Activated T-cell treated with anti-CD3 and anti-CD28 coated beads, Interleukin-2, amount 50 U/mL, for 4 hours (primary cell): ENCODE measurements at regions not wholly inside any gene's neighbourhood (a gene's known extent, or its start where the extent isn't known, plus 50 kb on each side); places are given as distances from the start of the nearest gene placed in this dataset.
"Not testable (repeated sequence)": the region's sequence is repeated elsewhere in the genome, so short reads cannot be mapped to it uniquely, and the experiment has no call there.

Source experiments
- ATAC-seq, 2 donors: fragments of 200-7000 bp; cut with Tn5 transposase; one replicate each; pipeline ENCODE4 v1.10.0; 2021
- DNase-seq: peaks from one replicate; pipeline ENCODE4 v3.0.0-alpha.2; 2020
- H3K27me3 Mint-ChIP-seq: one replicate; pipeline ENCODE4 v1.8.0; 2021; ENCODE audit warnings: low read depth, mixed read lengths
- H3K36me3 Mint-ChIP-seq: one replicate; pipeline ENCODE4 v1.8.0; 2022; ENCODE audit warnings: mixed read lengths; ENCODE audit not compliant: insufficient read depth
- H3K4me1 Mint-ChIP-seq: one replicate; pipeline ENCODE4 v1.8.0; 2021; ENCODE audit warnings: low read depth, mixed read lengths
- H3K4me3 Mint-ChIP-seq: one replicate; pipeline ENCODE4 v1.8.0; 2021; ENCODE audit warnings: mild to moderate bottlenecking, moderate library complexity, mixed read lengths
- H3K9me3 Mint-ChIP-seq: one replicate; pipeline ENCODE4 v1.8.0; 2021; ENCODE audit warnings: mixed read lengths

GRCh38 chr14:87617079-87617478 is 375.9 kb downstream of the GALC start:
- Mint-ChIP-seq H3K4me3 (no peak overlapping the region), H3K36me3 (no peaks in the 10 kb centered on the region), H3K9me3 (peaks cover 11% of the 10 kb centered on the region), H3K27me3 (no peaks in the 10 kb centered on the region), H3K4me1 (no peaks in the 10 kb centered on the region)
- ATAC-seq (no peak), DNase-seq (no peak)

DNA sequence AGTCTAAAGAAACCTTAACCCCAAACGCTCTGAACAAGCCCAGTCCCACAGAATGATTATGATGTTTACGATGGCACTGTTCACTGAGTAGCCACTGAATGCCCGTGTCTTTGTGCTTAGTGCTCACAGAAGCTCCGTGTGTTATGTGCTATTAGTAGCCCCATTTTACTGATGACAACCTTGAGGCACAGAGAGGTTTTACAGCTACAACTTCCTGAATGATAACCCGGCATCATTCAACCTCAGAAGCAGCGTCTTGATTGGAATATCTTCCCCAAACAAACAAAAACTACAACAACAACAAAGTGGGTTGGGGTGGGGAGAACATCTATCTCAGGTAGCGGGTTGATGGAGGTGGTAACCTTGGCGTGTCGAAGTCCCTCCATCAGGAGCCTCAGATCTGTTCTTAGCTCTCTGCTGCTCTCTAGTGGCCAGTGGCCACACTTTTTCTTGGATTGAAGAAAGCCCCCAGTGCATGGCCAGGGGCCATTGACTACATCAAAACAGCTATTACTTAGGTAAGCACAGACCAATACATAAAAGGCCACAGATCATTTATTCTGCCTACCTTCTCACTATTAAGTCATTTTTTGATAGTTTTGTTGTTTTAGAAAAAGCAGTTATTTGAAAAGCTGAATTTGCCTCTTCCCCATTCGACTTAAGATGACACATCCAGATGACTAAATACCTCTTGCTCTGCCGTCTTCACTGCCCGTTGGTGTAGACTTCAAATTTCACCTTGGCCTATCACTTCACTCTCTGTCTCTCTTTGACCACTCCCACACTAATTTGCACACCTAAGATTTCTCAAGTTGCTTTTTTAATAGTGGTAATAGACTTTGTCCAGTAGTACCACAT is 376.9 kb downstream of the GALC start:
- H3K9me3 Mint-ChIP-seq: peaks cover 4% of the 10 kb centered on the region
- H3K4me3 Mint-ChIP-seq: no peak overlapping the region
- no peaks in the 10 kb centered on the region for H3K4me1 Mint-ChIP-seq
- H3K27me3 Mint-ChIP-seq: no peaks in the 10 kb centered on the region
- no peak for DNase-seq
- H3K36me3 Mint-ChIP-seq: no peaks in the 10 kb centered on the region
- ATAC-seq: no peak

- ATAC-seq: no peak
These were observed 377.9 kb downstream of the GALC start for GRCh38 chr14:87615047-87615446.

GRCh38 chr14:87613881-87614280 is 379.1 kb downstream of the GALC start:
- H3K4me3 Mint-ChIP-seq: no peak overlapping the region
- DNase-seq (no peak), ATAC-seq (no peak)
- H3K4me1 Mint-ChIP-seq: no peaks in the 10 kb centered on the region
- H3K9me3 Mint-ChIP-seq: no peaks in the 10 kb centered on the region
- H3K27me3 Mint-ChIP-seq: no peaks in the 10 kb centered on the region
- H3K36me3 Mint-ChIP-seq: no peaks in the 10 kb centered on the region

More at GRCh38 chr14:87615047-87615446, 377.9 kb downstream of the GALC start:
- H3K27me3 Mint-ChIP-seq: no peaks in the 10 kb centered on the region
- H3K4me1 Mint-ChIP-seq: no peaks in the 10 kb centered on the region
- no peaks in the 10 kb centered on the region for H3K36me3 Mint-ChIP-seq
- no peaks in the 10 kb centered on the region for H3K9me3 Mint-ChIP-seq
- no peak for DNase-seq
- H3K4me3 Mint-ChIP-seq: no peak overlapping the region

DNA sequence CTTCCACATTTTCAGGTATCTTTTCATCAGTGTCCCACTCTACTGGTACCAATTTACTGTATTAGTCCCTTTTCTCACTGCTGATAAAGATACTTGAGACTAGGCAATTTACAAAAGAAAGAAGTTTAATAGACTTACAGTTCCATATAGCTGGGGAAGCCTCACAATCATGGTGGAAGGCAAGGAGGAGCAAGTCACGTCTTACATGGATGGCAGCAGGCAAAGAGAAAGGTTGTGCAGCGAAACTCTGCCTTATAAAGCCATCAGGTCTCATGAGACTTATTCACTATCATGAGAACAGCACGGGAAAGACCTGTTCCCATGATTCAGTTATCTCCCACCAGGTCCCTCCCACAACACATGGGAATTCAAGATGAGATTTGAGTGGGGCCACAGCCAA is 385.9 kb downstream of the GALC start:
- not testable (repeated sequence) for H3K27me3 Mint-ChIP-seq, H3K4me3 Mint-ChIP-seq, H3K36me3 Mint-ChIP-seq, ATAC-seq, DNase-seq, H3K4me1 Mint-ChIP-seq
- H3K9me3 Mint-ChIP-seq: peaks cover 15% of the 10 kb centered on the region

GRCh38 chr14:87601036-87601435 is 391.9 kb downstream of the GALC start:
- no peak for ATAC-seq
- no peaks in the 10 kb centered on the region for H3K27me3 Mint-ChIP-seq
- H3K9me3 Mint-ChIP-seq: peaks cover 8% of the 10 kb centered on the region
- no peaks in the 10 kb centered on the region for H3K36me3 Mint-ChIP-seq
- no peak overlapping the region for H3K4me3 Mint-ChIP-seq
- no peaks in the 10 kb centered on the region for H3K4me1 Mint-ChIP-seq
- no peak for DNase-seq

DNA sequence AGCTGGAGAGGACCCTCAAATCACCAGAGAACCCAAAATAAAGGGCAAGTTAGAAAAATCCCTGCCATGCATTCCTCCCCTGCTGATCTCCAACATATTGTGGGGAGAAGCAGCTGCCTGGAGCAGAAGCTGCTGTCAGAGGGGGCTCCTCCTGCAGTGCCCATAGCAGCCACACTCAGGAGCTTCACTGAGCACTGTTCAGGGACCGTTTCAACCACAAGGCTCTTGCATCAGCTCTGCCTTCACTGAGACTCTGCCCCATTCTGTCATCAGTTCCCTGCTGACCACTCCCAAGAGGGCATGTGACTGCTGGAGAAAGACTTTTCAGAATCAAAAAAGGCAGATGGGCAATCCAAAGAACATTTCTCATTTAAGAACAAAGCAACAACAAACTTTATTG is 392.7 kb downstream of the GALC start:
- Mint-ChIP-seq H3K27me3 (no peaks in the 10 kb centered on the region), H3K9me3 (peaks cover 8% of the 10 kb centered on the region), H3K4me1 (no peaks in the 10 kb centered on the region), H3K4me3 (no peak overlapping the region), H3K36me3 (no peaks in the 10 kb centered on the region)
- DNase-seq (no peak), ATAC-seq (no peak)

GRCh38 chr14:87581298-87581697 is 411.7 kb downstream of the GALC start:
- Mint-ChIP-seq H3K36me3 (no peaks in the 10 kb centered on the region), H3K4me3 (no peak overlapping the region), H3K27me3 (no peaks in the 10 kb centered on the region), H3K9me3 (peaks cover 4% of the 10 kb centered on the region), H3K4me1 (no peaks in the 10 kb centered on the region)
- DNase-seq (no peak), ATAC-seq (no peak)

DNA sequence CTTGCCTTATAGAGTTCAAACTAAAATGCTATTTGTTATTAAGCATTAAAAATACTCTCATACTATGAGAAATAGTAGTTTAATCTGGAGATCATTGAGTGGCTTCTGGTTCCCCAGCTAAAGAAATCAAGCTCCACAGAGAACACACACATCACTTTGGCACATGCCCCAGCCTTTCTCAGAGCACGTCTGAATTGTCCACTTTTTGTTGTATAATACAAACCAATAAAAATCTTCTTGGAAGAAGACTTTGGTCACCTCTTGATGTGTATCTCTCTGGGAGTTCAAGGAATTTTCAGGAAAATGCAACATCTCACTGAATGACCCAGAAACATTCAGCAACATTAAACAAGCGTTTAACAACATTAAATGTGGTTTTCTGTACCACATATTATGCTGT is 413.9 kb downstream of the GALC start:
- Mint-ChIP-seq H3K4me1 (no peaks in the 10 kb centered on the region), H3K9me3 (peaks cover 4% of the 10 kb centered on the region), H3K27me3 (no peaks in the 10 kb centered on the region), H3K36me3 (no peaks in the 10 kb centered on the region), H3K4me3 (no peak overlapping the region)
- ATAC-seq: no peak
- DNase-seq: no peak

DNA sequence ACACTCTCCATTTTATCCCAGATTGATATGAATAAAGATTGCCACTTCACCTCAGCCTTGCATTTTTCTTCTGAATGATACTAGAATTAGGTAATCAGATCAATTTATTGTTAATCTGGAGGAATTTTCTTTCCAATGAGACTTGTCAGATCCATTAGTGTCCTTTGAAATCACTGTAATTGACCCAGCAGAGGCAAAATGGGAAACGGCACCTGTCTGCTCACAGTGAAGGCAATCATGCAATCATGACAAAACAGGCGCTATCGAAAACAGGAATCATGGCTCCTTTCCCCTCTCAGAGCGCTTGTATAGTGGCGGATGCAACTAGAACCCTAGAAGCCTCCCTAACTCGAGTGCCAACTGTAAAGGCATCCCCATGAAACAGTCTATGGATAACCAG is 417.6 kb downstream of the GALC start:
- H3K36me3 Mint-ChIP-seq: no peaks in the 10 kb centered on the region
- peaks cover 4% of the 10 kb centered on the region for H3K9me3 Mint-ChIP-seq
- H3K4me1 Mint-ChIP-seq: no peaks in the 10 kb centered on the region
- no peak for ATAC-seq
- no peak overlapping the region for H3K4me3 Mint-ChIP-seq
- DNase-seq: no peak
- H3K27me3 Mint-ChIP-seq: no peaks in the 10 kb centered on the region

- H3K4me3 Mint-ChIP-seq: no peak overlapping the region
- no peak for ATAC-seq
These were observed 419.4 kb downstream of the GALC start for GRCh38 chr14:87573591-87573990.

DNA sequence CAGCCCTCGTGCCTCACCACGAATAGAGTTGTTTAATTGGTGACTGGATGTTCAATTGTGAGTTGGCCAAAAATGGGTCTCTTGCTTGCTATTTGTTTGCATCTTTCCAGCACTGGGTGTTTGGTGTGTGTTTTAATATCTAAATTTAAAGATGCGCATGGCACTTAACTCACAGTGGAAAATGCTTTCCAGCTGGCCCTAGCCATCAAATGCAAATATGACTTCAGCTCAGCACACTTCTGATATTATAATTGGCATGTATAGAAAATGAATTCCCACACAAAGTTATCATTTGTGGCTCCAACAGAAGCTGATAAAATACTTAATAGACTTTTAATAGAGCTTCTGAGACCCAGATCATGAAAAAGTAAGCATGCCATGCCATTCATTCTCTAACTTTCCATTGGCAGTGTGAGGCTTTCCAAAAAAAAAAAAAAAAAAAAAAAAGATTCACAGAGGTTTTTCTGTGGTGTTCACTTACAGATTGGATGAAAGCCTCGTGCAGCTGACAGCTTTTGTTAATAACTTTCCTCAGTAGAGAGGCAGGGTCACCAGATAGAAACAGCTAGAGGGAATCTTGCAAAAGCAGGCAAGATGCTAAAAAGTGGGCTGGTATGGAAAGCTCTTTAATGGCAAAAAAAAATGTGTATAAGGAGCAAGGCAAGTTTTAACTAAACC is 425.2 kb downstream of the GALC start:
- ATAC-seq: no peak
- no peaks in the 10 kb centered on the region for H3K4me1 Mint-ChIP-seq
- H3K9me3 Mint-ChIP-seq: peaks cover 5% of the 10 kb centered on the region
- H3K4me3 Mint-ChIP-seq: no peak overlapping the region
- H3K27me3 Mint-ChIP-seq: no peaks in the 10 kb centered on the region
- no peak for DNase-seq
- H3K36me3 Mint-ChIP-seq: no peaks in the 10 kb centered on the region

More at GRCh38 chr14:87573591-87573990, 419.4 kb downstream of the GALC start:
- H3K4me1 Mint-ChIP-seq: no peaks in the 10 kb centered on the region
- H3K9me3 Mint-ChIP-seq: peaks cover 4% of the 10 kb centered on the region
- H3K36me3 Mint-ChIP-seq: no peaks in the 10 kb centered on the region
- no peaks in the 10 kb centered on the region for H3K27me3 Mint-ChIP-seq
- DNase-seq: no peak

GRCh38 chr14:87566991-87567390 is 426.0 kb downstream of the GALC start:
- ATAC-seq (no peak), DNase-seq (no peak)
- Mint-ChIP-seq H3K27me3 (no peaks in the 10 kb centered on the region), H3K9me3 (peaks cover 12% of the 10 kb centered on the region), H3K36me3 (no peaks in the 10 kb centered on the region), H3K4me3 (no peak overlapping the region), H3K4me1 (no peaks in the 10 kb centered on the region)

DNA sequence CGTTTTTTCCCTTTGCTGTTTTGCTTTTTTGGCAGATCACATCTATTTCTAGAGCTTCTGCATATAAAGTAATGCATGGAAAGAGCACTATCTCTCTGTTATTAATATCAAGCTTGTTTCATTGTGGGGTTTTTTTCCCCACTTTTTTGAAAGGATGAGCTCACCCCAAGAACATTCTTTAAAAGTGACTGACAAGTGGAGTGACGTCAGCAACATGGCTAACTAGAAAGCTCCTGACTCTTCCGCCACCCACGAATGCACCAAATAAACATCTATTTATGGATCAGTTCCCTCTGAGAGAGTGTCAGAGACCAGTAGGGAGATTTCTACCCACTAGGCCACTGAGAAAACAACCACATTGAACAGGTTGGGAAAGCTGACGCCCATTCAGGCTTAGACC is 445.4 kb downstream of the GALC start:
- Mint-ChIP-seq H3K9me3 (peaks cover 8% of the 10 kb centered on the region), H3K36me3 (no peaks in the 10 kb centered on the region), H3K4me1 (no peaks in the 10 kb centered on the region)

GRCh38 chr14:87542288-87542687 is 450.7 kb downstream of the GALC start:
- Mint-ChIP-seq H3K4me3 (no peak overlapping the region), H3K4me1 (no peaks in the 10 kb centered on the region), H3K27me3 (no peaks in the 10 kb centered on the region), H3K36me3 (no peaks in the 10 kb centered on the region), H3K9me3 (peaks cover 11% of the 10 kb centered on the region)
- ATAC-seq (no peak), DNase-seq (no peak)

More for the DNA sequence above, 445.4 kb downstream of the GALC start:
- ATAC-seq (no peak), DNase-seq (no peak)
- Mint-ChIP-seq H3K27me3 (no peaks in the 10 kb centered on the region), H3K4me3 (no peak overlapping the region)
